ENCODE measurements at regions not wholly inside any gene's neighbourhood (a gene's known extent, or its start where the extent isn't known, plus 50 kb on each side); places are given as distances from the start of the nearest gene placed in this dataset.

DNA sequence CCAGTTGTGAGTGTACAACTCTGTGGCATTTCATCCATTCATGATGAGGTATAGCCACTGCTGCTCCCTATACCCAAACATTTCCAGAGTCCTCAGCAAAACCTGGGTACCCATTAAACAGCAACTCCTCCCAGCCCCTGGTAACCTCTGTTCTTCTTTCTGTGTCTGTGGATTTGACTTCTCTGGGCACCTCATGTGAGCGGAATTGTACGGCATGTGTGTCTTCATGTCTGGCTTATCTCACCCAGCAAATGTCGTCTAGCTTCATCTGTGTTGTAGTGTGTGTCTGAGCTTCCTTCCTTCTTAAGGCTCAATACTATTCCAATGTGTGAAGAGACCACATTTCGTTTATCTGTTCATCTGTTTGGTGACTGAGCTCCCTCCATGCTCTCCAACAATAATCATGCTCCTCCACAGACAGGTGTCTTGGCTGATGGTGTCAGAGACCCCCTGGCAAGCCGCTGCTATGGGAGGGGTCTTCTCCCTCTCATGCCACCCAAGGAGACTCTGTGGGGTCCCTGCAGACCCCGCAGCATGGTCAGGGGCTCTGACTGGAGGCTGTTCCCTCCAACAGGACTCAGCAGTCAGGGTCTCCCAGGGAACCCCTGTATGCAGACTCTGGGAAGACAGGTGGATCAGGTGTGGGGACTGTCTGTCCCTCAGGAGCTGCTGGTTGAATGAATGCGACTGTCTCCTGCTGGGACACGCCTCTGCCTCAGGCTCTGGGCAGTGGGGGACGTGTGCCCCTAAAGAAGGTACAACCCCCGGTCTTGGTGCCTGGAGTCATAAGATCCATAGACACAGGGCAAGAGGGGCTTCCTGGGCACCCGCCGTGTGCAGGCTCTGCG lies 52.7 kb downstream of the SMIM38 start:
- DNase-seq (ENCODE audit: low spot score), result no peak
- Histone ChIP-seq H3K9me2 (ENCODE audit: insufficient read depth, low read length) (no peaks in the 10 kb centered on the region), H3K4me2 (ENCODE audit: low read length) (no peak overlapping the region), H3K9me3 (ENCODE audit: low read length) (no peaks in the 10 kb centered on the region), H3K79me2 (ENCODE audit: insufficient read depth, low read depth, low read length) (no peaks in the 10 kb centered on the region), H2AFZ (ENCODE audit: low read length) (no peak overlapping the region), H3K4me1 (ENCODE audit: insufficient read depth, low read length, poor library complexity, severe bottlenecking) (no peaks in the 10 kb centered on the region), H3K36me3 (ENCODE audit: insufficient read depth, low read length) (no peaks in the 10 kb centered on the region), H3K27ac (ENCODE audit: low read depth, low read length, poor library complexity, severe bottlenecking) (no peak overlapping the region), H4K20me1 (ENCODE audit: insufficient read depth, low read length) (no peaks in the 10 kb centered on the region), H3K4me3 (ENCODE audit: low read depth, low read length, poor library complexity, severe bottlenecking) (no peak overlapping the region)
- BruUV-seq (replicated peaks), result no TSS peak
- CTCF ChIA-PET (ENCODE audit: unreplicated experiment), result no interaction called here
- POLR2A ChIA-PET, result no interaction called here
- intact Hi-C loops (cut with micrococcal nuclease; ENCODE audit: unreplicated experiment), result no loop called here
- TF ChIP-seq CTCF (conservative IDR thresholded peaks at IDR 0.05; ENCODE audit: low read length), result no peak
- no peak for TF ChIP-seq EZH2phosphoT487 (IDR thresholded peaks at IDR 0.05; ENCODE audit: borderline replicate concordance, low read depth, low read length)

DNA sequence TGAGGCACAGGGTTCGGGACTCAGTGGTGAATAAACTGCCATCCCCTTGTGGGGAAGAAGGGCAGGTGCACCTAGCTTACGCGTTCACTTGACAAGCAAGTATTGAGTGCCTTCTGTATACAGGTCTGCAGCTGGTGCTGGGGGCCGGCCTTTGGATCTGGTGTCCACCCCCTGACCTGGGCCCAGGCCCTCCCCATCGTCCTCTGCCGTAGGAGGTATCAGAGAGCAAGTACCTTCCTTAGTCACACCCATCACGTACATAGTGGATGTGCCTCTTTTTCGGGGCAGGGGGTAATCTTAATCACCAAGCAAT lies 53.3 kb downstream of the SMIM38 start:
- intact Hi-C loops (cut with micrococcal nuclease; ENCODE audit: unreplicated experiment), result no loop called here
- BruUV-seq (replicated peaks), result no TSS peak
- ChIA-PET POLR2A (no interaction called here), CTCF (ENCODE audit: unreplicated experiment) (no interaction called here)
- H4K20me1 ChIP-seq (ENCODE audit: insufficient read depth, low read length), result no peaks in the 10 kb centered on the region
- H3K4me3 ChIP-seq (ENCODE audit: low read depth, low read length, poor library complexity, severe bottlenecking), result no peak overlapping the region
- no peak overlapping the region for H2AFZ ChIP-seq (ENCODE audit: low read length)
- H3K36me3 ChIP-seq (ENCODE audit: insufficient read depth, low read length), result no peaks in the 10 kb centered on the region
- no peaks in the 10 kb centered on the region for H3K9me3 ChIP-seq (ENCODE audit: low read length)
- H3K4me1 ChIP-seq (ENCODE audit: insufficient read depth, low read length, poor library complexity, severe bottlenecking), result no peaks in the 10 kb centered on the region
- no peaks in the 10 kb centered on the region for H3K79me2 ChIP-seq (ENCODE audit: insufficient read depth, low read depth, low read length)
- no peak for TF ChIP-seq EZH2phosphoT487 (IDR thresholded peaks at IDR 0.05; ENCODE audit: borderline replicate concordance, low read depth, low read length)
- no peaks in the 10 kb centered on the region for H3K9me2 ChIP-seq (ENCODE audit: insufficient read depth, low read length)
- DNase-seq (ENCODE audit: low spot score), result no peak
- no peak overlapping the region for H3K4me2 ChIP-seq (ENCODE audit: low read length)
- no peak overlapping the region for H3K27ac ChIP-seq (ENCODE audit: low read depth, low read length, poor library complexity, severe bottlenecking)

- ChIA-PET CTCF (ENCODE audit: unreplicated experiment) (no interaction called here), POLR2A (no interaction called here)
- H3K79me2 ChIP-seq (ENCODE audit: insufficient read depth, low read depth, low read length), result no peaks in the 10 kb centered on the region
- no peak overlapping the region for H3K4me2 ChIP-seq (ENCODE audit: low read length)
- DNase-seq (ENCODE audit: low spot score), result no peak
- H4K20me1 ChIP-seq (ENCODE audit: insufficient read depth, low read length), result no peaks in the 10 kb centered on the region
- H3K4me3 ChIP-seq (ENCODE audit: low read depth, low read length, poor library complexity, severe bottlenecking), result no peak overlapping the region
- no peak overlapping the region for H3K27ac ChIP-seq (ENCODE audit: low read depth, low read length, poor library complexity, severe bottlenecking)
- no TSS peak for BruUV-seq (replicated peaks)
- intact Hi-C loops (cut with micrococcal nuclease; ENCODE audit: unreplicated experiment), result no loop called here
- TF ChIP-seq CTCF (conservative IDR thresholded peaks at IDR 0.05; ENCODE audit: low read length) (no peak), EZH2phosphoT487 (IDR thresholded peaks at IDR 0.05; ENCODE audit: borderline replicate concordance, low read depth, low read length) (no peak)
- H3K9me2 ChIP-seq (ENCODE audit: insufficient read depth, low read length), result no peaks in the 10 kb centered on the region
- no peaks in the 10 kb centered on the region for H3K36me3 ChIP-seq (ENCODE audit: insufficient read depth, low read length)
- no peaks in the 10 kb centered on the region for H3K9me3 ChIP-seq (ENCODE audit: low read length)
- H2AFZ ChIP-seq (ENCODE audit: low read length), result no peak overlapping the region
- H3K4me1 ChIP-seq (ENCODE audit: insufficient read depth, low read length, poor library complexity, severe bottlenecking), result no peaks in the 10 kb centered on the region
Measured at GRCh38 chr11:69209421-69210309, 53.9 kb downstream of the SMIM38 start.
